K562 (cell line): ENCODE measurements at regions not wholly inside any gene's neighbourhood (a gene's known extent, or its start where the extent isn't known, plus 50 kb on each side); places are given as distances from the start of the nearest gene placed in this dataset.
"Not testable (repeated sequence)": the region's sequence is repeated elsewhere in the genome, so short reads cannot be mapped to it uniquely, and the experiment has no call there.

ENCODE experiments used
- ATAC-seq: fragments of 200-7000 bp; cut with Tn5 transposase; 3 replicates; pipeline ENCODE4 v1.9.1; 2020; ENCODE audit warnings: moderate library complexity
- BruUV-seq: library from RNA; stranded (reverse); fragments of 400-500 nt; replicated peaks from 2 replicates; lab custom pipeline; 2021; lab: Mats Ljungman, UMichigan
- CTCF ChIA-PET: fragments of 300-600 bp; formaldehyde crosslinking; extraction: SDS; loops from one replicate; lab custom pipeline; 2021; ENCODE audit warnings: low intra/inter-chr PET ratio; lab: Yijun Ruan, JAX
- POLR2A ChIA-PET: fragments of 300-600, 350-650 bp; sonication (Branson Sonifier 250); formaldehyde crosslinking; extraction: SDS; loops from one replicate; lab custom pipeline; 2021; ENCODE audit warnings: antibody characterized with exemption, inconsistent platforms; lab: Yijun Ruan, JAX
- DNase-seq, 4 experiments: peaks; one replicate each; pipeline versions ENCODE4 v3.0.0 to v3.0.0-alpha.2; 2011 to 2018; ENCODE audit warnings: low spot score in 3 of 4, mixed read lengths in 3 of 4; ENCODE audit errors: extremely low read depth in 1 of 4
- FAIRE-seq: peaks from 2 replicates; lab custom pipeline; 2011; peaks lifted over from hg19 to GRCh38; lab: Jason Lieb, UNC
- H2AFZ ChIP-seq: 2 replicates; pipeline ENCODE4 v1.6.0; 2011; ENCODE audit warnings: low read depth, low read length, control low read depth, inconsistent platforms
- H3K27ac ChIP-seq: fragments of 200-600 bp; 3 replicates; pipeline ENCODE4 v1.8.0; 2011; ENCODE audit warnings: low read depth, mild to moderate bottlenecking, control low read depth, inconsistent platforms, low read length, moderate library complexity, mixed read lengths; ENCODE audit errors: extremely low read depth
- H3K27me3 ChIP-seq, 2 experiments: fragments of 300-600 bp in 1 of 2; 2 replicates in 1 of 2; 3 replicates in 1 of 2; pipeline versions ENCODE4 v1.6.0 to v1.8.0; 2011; ENCODE audit warnings: inconsistent platforms in 2 of 2, low read length in 2 of 2, mild to moderate bottlenecking in 1 of 2, mixed read lengths in 1 of 2, moderate library complexity in 1 of 2; ENCODE audit not compliant: control insufficient read depth in 2 of 2, insufficient read depth in 2 of 2
- H3K36me3 ChIP-seq: fragments of 300-600 bp; 3 replicates; pipeline ENCODE4 v1.8.0; 2011; ENCODE audit warnings: mild to moderate bottlenecking, low read length, inconsistent platforms; ENCODE audit not compliant: control insufficient read depth, insufficient read depth
- H3K4me1 ChIP-seq, 2 experiments: fragments of 200-600 bp in 1 of 2; replicated peaks in 1 of 2; 2 replicates in 1 of 2; 3 replicates in 1 of 2; pipeline versions ENCODE4 v1.5.1 to v1.8.0; 2011; ENCODE audit warnings: inconsistent platforms in 2 of 2, low read length in 2 of 2, mild to moderate bottlenecking in 1 of 2, mixed read lengths in 1 of 2, moderate library complexity in 1 of 2; ENCODE audit not compliant: control insufficient read depth in 2 of 2, insufficient read depth in 2 of 2
- H3K4me2 ChIP-seq: 2 replicates; pipeline ENCODE4 v1.6.1; 2011; ENCODE audit warnings: low read length, control low read depth, inconsistent platforms, mixed read lengths; ENCODE audit not compliant: insufficient read depth
- H3K4me3 ChIP-seq: fragments of 200-600 bp; sonication (generic), shearing (Covaris generic); 2 replicates; pipeline ENCODE4 v1.5.1; 2016; ENCODE audit warnings: control low read depth, inconsistent platforms
- H3K79me2 ChIP-seq: fragments of 200-600 bp; 3 replicates; pipeline ENCODE4 v1.8.0; 2011; ENCODE audit warnings: low read length, inconsistent platforms; ENCODE audit not compliant: control insufficient read depth, insufficient read depth
- H3K9ac ChIP-seq, 2 experiments: 2 replicates each; pipeline versions ENCODE4 v1.6.0 to v1.6.1; 2011; ENCODE audit warnings: low read depth in 2 of 2, low read length in 2 of 2, control low read depth in 1 of 2, inconsistent platforms in 1 of 2, mild to moderate bottlenecking in 1 of 2, mixed read lengths in 1 of 2; ENCODE audit not compliant: insufficient read depth in 1 of 2
- H3K9me1 ChIP-seq: one replicate; pipeline ENCODE4 v1.6.0; 2011; ENCODE audit warnings: inconsistent platforms, mild to moderate bottlenecking, low read length, moderate library complexity; ENCODE audit not compliant: control insufficient read depth, insufficient read depth
- H3K9me3 ChIP-seq: replicated peaks from 2 replicates; pipeline ENCODE4 v1.5.1; 2011; ENCODE audit warnings: low read depth, low read length, inconsistent platforms; ENCODE audit not compliant: control insufficient read depth, insufficient read depth
- H4K20me1 ChIP-seq: replicated peaks from 2 replicates; pipeline ENCODE4 v1.6.1; 2011; ENCODE audit warnings: low read length, inconsistent platforms, mixed read lengths; ENCODE audit not compliant: control insufficient read depth, insufficient read depth
- CTBP1 ChIP-seq: fragments of 450-650 bp; IDR thresholded peaks from 2 replicates; pipeline ENCODE4 v1.6.1; 2016; ENCODE audit warnings: borderline replicate concordance
- MAZ ChIP-seq, 2 experiments: fragments of 450-650 bp in 1 of 2; sonication (generic) in 1 of 2; formaldehyde crosslinking; IDR thresholded peaks in 1 of 2; conservative IDR thresholded peaks in 1 of 2; 2 replicates each; pipeline versions ENCODE4 v1.4.0 to v1.5.0; 2020; ENCODE audit warnings: mild to moderate bottlenecking in 1 of 2, missing genetic modification reagents in 1 of 2
- NRF1 ChIP-seq, 2 experiments: fragments of 450-650 bp; IDR thresholded peaks in 1 of 2; conservative IDR thresholded peaks in 1 of 2; 2 replicates each; pipeline ENCODE4 v1.6.1; 2014; ENCODE audit warnings: mild to moderate bottlenecking in 2 of 2
- RAD21 ChIP-seq, 2 experiments: fragments of 250-450 bp in 1 of 2; fragments of 450-650 bp in 1 of 2; sonication (Bioruptor Pico) in 1 of 2; formaldehyde crosslinking in 1 of 2; IDR thresholded peaks in 1 of 2; conservative IDR thresholded peaks in 1 of 2; 2 replicates each; pipeline versions ENCODE4 v1.4.0 to v1.8.0; 2020 to 2022; ENCODE audit warnings: mild to moderate bottlenecking in 2 of 2, moderate library complexity in 1 of 2
- RCOR1 ChIP-seq, 2 experiments: IDR thresholded peaks; 2 replicates each; pipeline ENCODE4 v1.6.1; 2012; ENCODE audit warnings: low read depth in 2 of 2, low read length in 2 of 2, borderline replicate concordance in 1 of 2, improper control_type of control experiment in 1 of 2
- SMC3 ChIP-seq: conservative IDR thresholded peaks from 2 replicates; pipeline ENCODE4 v1.6.1; 2011; ENCODE audit warnings: low read depth, low read length, improper control_type of control experiment; ENCODE audit not compliant: insufficient read depth
- ZNF263 ChIP-seq: sonication (generic); formaldehyde crosslinking; IDR thresholded peaks from 2 replicates; pipeline ENCODE4 v1.8.0; 2022; ENCODE audit warnings: mild to moderate bottlenecking, missing genetic modification reagents, borderline replicate concordance
- WGBS: fragments of 100-300 bp; shearing (Covaris generic); methylation state at CpG from one replicate; pipeline ENCODE4 v1.1.6; 2016; ENCODE audit warnings: low coverage, mixed read lengths; ENCODE audit not compliant: insufficient coverage; ENCODE audit errors: missing lambda C conversion rate; 5-methylcytosine and 5-hydroxymethylcytosine counted together
- in situ Hi-C: fragments of 300-500 bp; cut with MboI; formaldehyde crosslinking; loops from 4 replicates; pipeline ENCODE4 v1.15.0; 2018; ENCODE audit warnings: inconsistent platforms, mixed read lengths
- intact Hi-C: fragments of 100-400 bp; cut with micrococcal nuclease; formaldehyde crosslinking; loops from 2 replicates; pipeline ENCODE4 v1.14.2; 2022
- TF ChIP-seq, protein P1 (sequence below), 2 experiments: fragments of 450-650 bp; formaldehyde crosslinking in 1 of 2; IDR thresholded peaks; 2 replicates each; pipeline versions ENCODE4 v1.4.0 to v1.6.1; 2014 to 2020; ENCODE audit warnings: mild to moderate bottlenecking in 2 of 2, borderline replicate concordance in 1 of 2, low read depth in 1 of 2
- TF ChIP-seq, protein P2 (sequence below): IDR thresholded peaks from 2 replicates; pipeline ENCODE4 v1.6.1; 2011; ENCODE audit warnings: borderline replicate concordance, low read depth, mild to moderate bottlenecking, moderate library complexity, low read length; ENCODE audit not compliant: insufficient read depth, poor library complexity, severe bottlenecking

DNA sequence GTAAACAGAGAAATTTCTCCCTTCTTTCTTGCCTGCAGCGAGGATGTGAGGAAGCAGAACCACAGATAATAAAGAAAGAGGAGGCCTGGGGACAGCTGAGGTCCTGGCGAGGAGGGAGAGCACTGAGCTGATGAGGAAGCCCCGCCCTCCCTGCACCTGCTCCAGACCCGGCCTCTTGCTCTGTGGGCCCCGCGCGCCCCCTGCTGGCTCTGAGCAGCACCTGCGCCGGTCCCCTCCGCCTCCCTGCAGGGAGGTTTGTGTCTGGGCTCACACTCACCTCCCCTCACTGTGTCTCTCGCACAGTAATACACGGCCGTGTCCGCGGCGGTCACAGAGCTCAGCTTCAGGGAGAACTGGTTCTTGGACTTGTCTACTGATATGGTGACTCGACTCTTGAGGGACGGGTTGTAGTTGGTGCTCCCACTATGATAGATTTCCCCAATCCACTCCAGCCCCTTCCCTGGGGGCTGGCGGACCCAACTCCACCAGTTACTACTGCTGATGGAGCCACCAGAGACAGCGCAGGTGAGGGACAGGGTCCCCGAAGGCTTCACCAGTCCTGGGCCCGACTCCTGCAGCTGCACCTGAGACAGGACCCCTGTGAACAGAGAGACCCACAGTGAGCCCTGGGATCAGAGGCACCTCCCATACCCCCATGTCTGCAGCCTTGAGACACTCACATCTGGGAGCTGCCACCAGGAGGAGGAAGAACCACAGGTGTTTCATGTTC is 485.4 kb downstream of the TMEM121 start:
- H2AFZ ChIP-seq, H3K4me2 ChIP-seq, H3K4me1 ChIP-seq, BruUV-seq, H3K9me3 ChIP-seq, H3K9me1 ChIP-seq, H3K4me3 ChIP-seq, FAIRE-seq, H3K27ac ChIP-seq, H3K36me3 ChIP-seq, H3K79me2 ChIP-seq, intact Hi-C loops, H4K20me1 ChIP-seq, H3K27me3 ChIP-seq, POLR2A ChIA-PET, H3K9ac ChIP-seq, in situ Hi-C loops: not testable (repeated sequence)
- CTCF ChIA-PET, result interaction anchor here (0.6 to 0.7 kb wide), 2 partner anchors 54 to 297 kb away, joined by 3 to 4 read pairs; no protein-coding TSS in a partner anchor
- DNase-seq (peak; percentile 61 to 69 (median 64)), ATAC-seq (peak; percentile 56; the same call in 2 of the 3 replicates)
- WGBS, result 0% methylated on average over 10 of the region's 22 CpGs
- TF ChIP-seq RCOR1 (IDR thresholded peaks at IDR 0.05; ENCODE audit: borderline replicate concordance in 1 of 2, low read depth in 2 of 2, low read length in 2 of 2) (0 out of 4 replicates have a peak, but pooled peaks of 1 of the 2 experiments have one; percentile 13), MAZ (CRISPR knock-in tag; conservative IDR thresholded peaks at IDR 0.05 in 1 of 2, IDR thresholded peaks at IDR 0.05 in 1 of 2) (peak in 1 of 2 experiments; percentile 60; a peak in 1 of 4 replicates), NRF1 (conservative IDR thresholded peaks at IDR 0.05 in 1 of 2, IDR thresholded peaks at IDR 0.05 in 1 of 2) (peak; percentile 19 to 41; a peak in 2 of 4 replicates), SMC3 (peak; percentile 35; the same call in 1 of the 2 replicates), CTBP1 (peak; percentile 33; the same call in 1 of the 2 replicates), ZNF263 (CRISPR knock-in tag) (peak; percentile 80), RAD21 (CRISPR knock-in tag; conservative IDR thresholded peaks at IDR 0.05 in 1 of 2, IDR thresholded peaks at IDR 0.05 in 1 of 2) (peak; percentile 31 to 64)
- TF ChIP-seq, protein P1, sequence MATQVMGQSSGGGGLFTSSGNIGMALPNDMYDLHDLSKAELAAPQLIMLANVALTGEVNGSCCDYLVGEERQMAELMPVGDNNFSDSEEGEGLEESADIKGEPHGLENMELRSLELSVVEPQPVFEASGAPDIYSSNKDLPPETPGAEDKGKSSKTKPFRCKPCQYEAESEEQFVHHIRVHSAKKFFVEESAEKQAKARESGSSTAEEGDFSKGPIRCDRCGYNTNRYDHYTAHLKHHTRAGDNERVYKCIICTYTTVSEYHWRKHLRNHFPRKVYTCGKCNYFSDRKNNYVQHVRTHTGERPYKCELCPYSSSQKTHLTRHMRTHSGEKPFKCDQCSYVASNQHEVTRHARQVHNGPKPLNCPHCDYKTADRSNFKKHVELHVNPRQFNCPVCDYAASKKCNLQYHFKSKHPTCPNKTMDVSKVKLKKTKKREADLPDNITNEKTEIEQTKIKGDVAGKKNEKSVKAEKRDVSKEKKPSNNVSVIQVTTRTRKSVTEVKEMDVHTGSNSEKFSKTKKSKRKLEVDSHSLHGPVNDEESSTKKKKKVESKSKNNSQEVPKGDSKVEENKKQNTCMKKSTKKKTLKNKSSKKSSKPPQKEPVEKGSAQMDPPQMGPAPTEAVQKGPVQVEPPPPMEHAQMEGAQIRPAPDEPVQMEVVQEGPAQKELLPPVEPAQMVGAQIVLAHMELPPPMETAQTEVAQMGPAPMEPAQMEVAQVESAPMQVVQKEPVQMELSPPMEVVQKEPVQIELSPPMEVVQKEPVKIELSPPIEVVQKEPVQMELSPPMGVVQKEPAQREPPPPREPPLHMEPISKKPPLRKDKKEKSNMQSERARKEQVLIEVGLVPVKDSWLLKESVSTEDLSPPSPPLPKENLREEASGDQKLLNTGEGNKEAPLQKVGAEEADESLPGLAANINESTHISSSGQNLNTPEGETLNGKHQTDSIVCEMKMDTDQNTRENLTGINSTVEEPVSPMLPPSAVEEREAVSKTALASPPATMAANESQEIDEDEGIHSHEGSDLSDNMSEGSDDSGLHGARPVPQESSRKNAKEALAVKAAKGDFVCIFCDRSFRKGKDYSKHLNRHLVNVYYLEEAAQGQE (IDR thresholded peaks at IDR 0.05; ENCODE audit: borderline replicate concordance), result peak; percentile 27; the same call in 1 of the 2 replicates
- TF ChIP-seq, protein P1 (CRISPR knock-in tag; IDR thresholded peaks at IDR 0.05; ENCODE audit: low read depth), result not testable (repeated sequence)
- TF ChIP-seq, protein P2, sequence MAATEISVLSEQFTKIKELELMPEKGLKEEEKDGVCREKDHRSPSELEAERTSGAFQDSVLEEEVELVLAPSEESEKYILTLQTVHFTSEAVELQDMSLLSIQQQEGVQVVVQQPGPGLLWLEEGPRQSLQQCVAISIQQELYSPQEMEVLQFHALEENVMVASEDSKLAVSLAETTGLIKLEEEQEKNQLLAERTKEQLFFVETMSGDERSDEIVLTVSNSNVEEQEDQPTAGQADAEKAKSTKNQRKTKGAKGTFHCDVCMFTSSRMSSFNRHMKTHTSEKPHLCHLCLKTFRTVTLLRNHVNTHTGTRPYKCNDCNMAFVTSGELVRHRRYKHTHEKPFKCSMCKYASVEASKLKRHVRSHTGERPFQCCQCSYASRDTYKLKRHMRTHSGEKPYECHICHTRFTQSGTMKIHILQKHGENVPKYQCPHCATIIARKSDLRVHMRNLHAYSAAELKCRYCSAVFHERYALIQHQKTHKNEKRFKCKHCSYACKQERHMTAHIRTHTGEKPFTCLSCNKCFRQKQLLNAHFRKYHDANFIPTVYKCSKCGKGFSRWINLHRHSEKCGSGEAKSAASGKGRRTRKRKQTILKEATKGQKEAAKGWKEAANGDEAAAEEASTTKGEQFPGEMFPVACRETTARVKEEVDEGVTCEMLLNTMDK, result peak; percentile 35
